ENCODE measurements at regions not wholly inside any gene's neighbourhood (a gene's known extent, or its start where the extent isn't known, plus 50 kb on each side); places are given as distances from the start of the nearest gene placed in this dataset.
A peak's percentile ranks its signal among the peaks of the same experiment; 100 is the strongest.

GRCh38 chr2:12120281-12121150, 374.1 kb downstream of the LPIN1 start:
- DNase-seq, result peak; percentile 98

GRCh38 chr2:12124790-12125189, 378.4 kb downstream of the LPIN1 start:
- DNase-seq, result no peak

- no peak for DNase-seq
Observed at GRCh38 chr2:12126318-12126717, 379.9 kb downstream of the LPIN1 start.

GRCh38 chr2:12127638-12128037, 381.2 kb downstream of the LPIN1 start:
- no peak for DNase-seq

- no peak for DNase-seq
Observed at GRCh38 chr2:12131975-12132374, 385.5 kb downstream of the LPIN1 start.

- no peak for DNase-seq
Observed at GRCh38 chr2:12141618-12142258, 395.3 kb downstream of the LPIN1 start.

- peak; percentile 22 for DNase-seq
Observed at GRCh38 chr2:12151716-12152115, 405.3 kb downstream of the LPIN1 start.

- no peak for DNase-seq
Observed at GRCh38 chr2:12152888-12153287, 406.5 kb downstream of the LPIN1 start.

- peak; percentile 95 for DNase-seq
Observed at GRCh38 chr2:12155303-12156051, 409.0 kb downstream of the LPIN1 start.

GRCh38 chr2:12156349-12156748, 409.9 kb downstream of the LPIN1 start:
- DNase-seq, result no peak

GRCh38 chr2:12161085-12161484, 414.7 kb downstream of the LPIN1 start:
- DNase-seq, result no peak

- DNase-seq, result no peak
Observed at GRCh38 chr2:12162269-12163247, 416.1 kb downstream of the LPIN1 start.

GRCh38 chr2:12163866-12164265, 417.4 kb downstream of the LPIN1 start:
- DNase-seq, result no peak

GRCh38 chr2:12164689-12165088, 418.3 kb downstream of the LPIN1 start:
- no peak for DNase-seq

- no peak for DNase-seq
Observed at GRCh38 chr2:12167525-12168317, 421.3 kb downstream of the LPIN1 start.

- no peak for DNase-seq
Observed at GRCh38 chr2:12168354-12168753, 421.9 kb downstream of the LPIN1 start.

GRCh38 chr2:12168791-12169388, 422.5 kb downstream of the LPIN1 start:
- DNase-seq, result peak; percentile 86

GRCh38 chr2:12169721-12170120, 423.3 kb downstream of the LPIN1 start:
- peak; percentile 98 for DNase-seq

GRCh38 chr2:12170121-12170520, 423.7 kb downstream of the LPIN1 start:
- no peak for DNase-seq

- no peak for DNase-seq
Observed at GRCh38 chr2:12173271-12173942, 427.0 kb downstream of the LPIN1 start.
